ENCODE measurements at regions not wholly inside any gene's neighbourhood (a gene's known extent, or its start where the extent isn't known, plus 50 kb on each side); places are given as distances from the start of the nearest gene placed in this dataset.

DNA sequence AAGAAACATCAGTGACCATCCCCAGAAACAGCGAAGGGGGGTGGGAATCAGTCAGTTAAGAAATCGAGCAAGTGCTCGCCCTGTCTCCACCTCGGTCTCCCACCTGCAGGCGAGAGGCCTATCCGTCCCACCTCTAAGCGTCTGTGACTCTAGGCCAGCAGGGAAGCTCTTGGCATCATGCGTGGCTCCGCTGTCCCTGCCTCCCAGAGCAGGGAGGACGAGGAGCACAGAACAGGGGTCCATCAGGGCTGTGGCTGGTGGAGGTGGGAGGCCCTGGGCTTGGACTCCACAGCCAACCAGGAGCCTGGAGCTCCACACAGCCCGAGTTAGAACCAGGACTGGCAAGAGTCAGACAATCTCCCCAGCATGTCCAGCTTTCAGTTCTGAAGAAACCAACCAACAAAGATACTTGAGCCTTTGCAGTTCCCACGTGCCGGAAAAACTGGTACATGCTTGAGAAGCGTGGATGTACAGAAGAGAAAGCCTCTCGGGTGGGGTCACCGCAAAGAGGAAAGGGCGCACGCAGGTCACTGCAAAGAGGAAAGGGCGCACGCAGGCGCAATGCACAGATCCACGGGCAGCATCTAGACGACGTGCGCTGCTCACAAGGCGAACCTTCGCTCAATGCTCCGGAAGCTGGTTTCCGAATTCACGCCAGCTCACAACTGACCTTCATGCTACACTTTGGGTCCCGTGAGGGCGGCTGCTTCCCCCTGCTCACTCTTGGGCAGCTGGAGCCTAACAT lies 104.5 kb upstream of the ALKAL2 start:
- no peak for TF ChIP-seq ZFP30 (CRISPR knock-in tag; IDR thresholded peaks at IDR 0.05)
- TF ChIP-seq, protein P1, sequence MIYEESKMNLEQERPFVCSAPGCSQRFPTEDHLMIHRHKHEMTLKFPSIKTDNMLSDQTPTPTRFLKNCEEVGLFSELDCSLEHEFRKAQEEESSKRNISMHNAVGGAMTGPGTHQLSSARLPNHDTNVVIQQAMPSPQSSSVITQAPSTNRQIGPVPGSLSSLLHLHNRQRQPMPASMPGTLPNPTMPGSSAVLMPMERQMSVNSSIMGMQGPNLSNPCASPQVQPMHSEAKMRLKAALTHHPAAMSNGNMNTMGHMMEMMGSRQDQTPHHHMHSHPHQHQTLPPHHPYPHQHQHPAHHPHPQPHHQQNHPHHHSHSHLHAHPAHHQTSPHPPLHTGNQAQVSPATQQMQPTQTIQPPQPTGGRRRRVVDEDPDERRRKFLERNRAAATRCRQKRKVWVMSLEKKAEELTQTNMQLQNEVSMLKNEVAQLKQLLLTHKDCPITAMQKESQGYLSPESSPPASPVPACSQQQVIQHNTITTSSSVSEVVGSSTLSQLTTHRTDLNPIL (CRISPR knock-in tag; IDR thresholded peaks at IDR 0.05; ENCODE audit: low read depth), result no peak
- no peak for TF ChIP-seq ISL1 (CRISPR knock-in tag; IDR thresholded peaks at IDR 0.05)
- TF ChIP-seq TOX (CRISPR knock-in tag; IDR thresholded peaks at IDR 0.05; ENCODE audit: borderline replicate concordance), result no peak
- no peak for TF ChIP-seq PATZ1 (CRISPR knock-in tag; IDR thresholded peaks at IDR 0.05; ENCODE audit: borderline replicate concordance)
